GM23338 (cell line): ENCODE measurements at regions not wholly inside any gene's neighbourhood (a gene's known extent, or its start where the extent isn't known, plus 50 kb on each side); places are given as distances from the start of the nearest gene placed in this dataset.

Source experiments
- ATAC-seq: fragments of 200-7000 bp; cut with Tn5 transposase; 3 replicates; pipeline ENCODE4 v1.9.1; 2020
- DNase-seq: peaks from one replicate; pipeline ENCODE4 v3.0.0-alpha.2; 2015; ENCODE audit warnings: low spot score
- H2AFZ ChIP-seq: fragments of 200-600 bp; sonication (generic); 2 replicates; pipeline ENCODE4 v1.8.0; 2016; ENCODE audit warnings: antibody characterized with exemption, mild to moderate bottlenecking, moderate library complexity
- H3F3A ChIP-seq: fragments of 200-600 bp; sonication (generic); replicated peaks from 2 replicates; pipeline ENCODE4 v1.8.0; 2017; ENCODE audit warnings: antibody characterized with exemption, mixed run types, low read depth
- H3K27ac ChIP-seq: fragments of 200-600 bp; sonication (generic); 2 replicates; pipeline ENCODE4 v1.6.1; 2016; ENCODE audit warnings: low read depth
- H3K27me3 ChIP-seq: fragments of 200-600 bp; sonication (generic); 2 replicates; pipeline ENCODE4 v1.8.0; 2016; ENCODE audit warnings: mild to moderate bottlenecking, mixed run types, moderate library complexity; ENCODE audit not compliant: insufficient read depth
- H3K36me3 ChIP-seq: fragments of 200-600 bp; sonication (generic); 2 replicates; pipeline ENCODE4 v1.8.0; 2016; ENCODE audit warnings: mild to moderate bottlenecking; ENCODE audit not compliant: insufficient read depth
- H3K4me1 ChIP-seq: fragments of 200-600 bp; sonication (generic); 2 replicates; pipeline ENCODE4 v1.8.0; 2016; ENCODE audit warnings: mild to moderate bottlenecking, moderate library complexity; ENCODE audit not compliant: insufficient read depth
- H3K4me2 ChIP-seq: fragments of 200-600 bp; sonication (generic); 2 replicates; pipeline ENCODE4 v1.7.1; 2017; ENCODE audit warnings: mixed run types
- H3K4me3 ChIP-seq: fragments of 200-600 bp; sonication (generic); 2 replicates; pipeline ENCODE4 v1.6.1; 2016; ENCODE audit warnings: mixed run types
- H3K79me2 ChIP-seq: fragments of 200-600 bp; sonication (generic); replicated peaks from 2 replicates; pipeline ENCODE4 v1.8.0; 2017; ENCODE audit warnings: mild to moderate bottlenecking; ENCODE audit not compliant: insufficient read depth
- H3K9me2 ChIP-seq: fragments of 200-600 bp; sonication (generic); 2 replicates; pipeline ENCODE4 v1.8.0; 2017; ENCODE audit not compliant: insufficient read depth
- H4K20me1 ChIP-seq: fragments of 200-600 bp; sonication (generic); replicated peaks from 2 replicates; pipeline ENCODE4 v1.8.0; 2017; ENCODE audit warnings: mild to moderate bottlenecking; ENCODE audit not compliant: insufficient read depth
- H3K27ac Mint-ChIP-seq: 2 replicates; pipeline ENCODE4 v1.8.0; 2020; ENCODE audit warnings: inconsistent platforms, mild to moderate bottlenecking, moderate library complexity, mixed read lengths
- H3K27me3 Mint-ChIP-seq: 3 replicates; pipeline ENCODE4 v1.8.0; 2022; ENCODE audit warnings: low read depth, mild to moderate bottlenecking, moderate library complexity, mixed read lengths, inconsistent platforms; ENCODE audit not compliant: insufficient read depth, poor library complexity
- H3K36me3 Mint-ChIP-seq: 3 replicates; pipeline ENCODE4 v1.8.0; 2021; ENCODE audit warnings: low read depth, mild to moderate bottlenecking, inconsistent platforms, moderate library complexity, mixed read lengths
- H3K4me1 Mint-ChIP-seq: 3 replicates; pipeline ENCODE4 v1.8.0; 2020; ENCODE audit warnings: mild to moderate bottlenecking, inconsistent platforms, mixed read lengths
- H3K4me3 Mint-ChIP-seq: 3 replicates; pipeline ENCODE4 v1.8.0; 2021; ENCODE audit warnings: moderate library complexity, mild to moderate bottlenecking, inconsistent platforms, mixed read lengths
- H3K9me3 Mint-ChIP-seq: 3 replicates; pipeline ENCODE4 v1.8.0; 2020; ENCODE audit warnings: moderate library complexity, mild to moderate bottlenecking, inconsistent platforms, mixed read lengths
- CREB1 ChIP-seq: fragments of 250-450 bp; sonication (Bioruptor Pico); IDR thresholded peaks from 2 replicates; pipeline ENCODE4 v1.5.0; 2020; ENCODE audit warnings: low read depth, mild to moderate bottlenecking, moderate library complexity
- EZH2 ChIP-seq: fragments of 200-600 bp; sonication (generic); IDR thresholded peaks from one replicate; pipeline ENCODE4 v1.8.0; 2017; ENCODE audit warnings: antibody characterized with exemption, mild to moderate bottlenecking, low read depth; ENCODE audit not compliant: unreplicated experiment
- EZH2phosphoT487 ChIP-seq: fragments of 200-600 bp; sonication (generic); IDR thresholded peaks from one replicate; pipeline ENCODE4 v1.8.1; 2018; ENCODE audit warnings: antibody characterized with exemption; ENCODE audit not compliant: unreplicated experiment
- JUNB ChIP-seq: IDR thresholded peaks from one replicate; pipeline ENCODE4 v1.6.1; 2016; ENCODE audit warnings: antibody characterized with exemption; ENCODE audit not compliant: unreplicated experiment
- NANOG ChIP-seq: IDR thresholded peaks from 2 replicates; pipeline ENCODE4 v1.6.1; 2016; ENCODE audit warnings: antibody characterized with exemption, borderline replicate concordance
- POLR2AphosphoS5 ChIP-seq: IDR thresholded peaks from 2 replicates; pipeline ENCODE4 v1.6.1; 2016; ENCODE audit warnings: antibody characterized with exemption, low read depth
- STAT1 ChIP-seq: IDR thresholded peaks from one replicate; pipeline ENCODE4 v1.6.1; 2016; ENCODE audit warnings: antibody characterized with exemption; ENCODE audit not compliant: unreplicated experiment
- ZNF114 ChIP-seq: fragments of 250-450 bp; sonication (Bioruptor Pico); IDR thresholded peaks from 2 replicates; pipeline ENCODE4 v1.5.0; 2020; ENCODE audit warnings: mild to moderate bottlenecking, moderate library complexity
- ZNF331 ChIP-seq: fragments of 250-450 bp; sonication (Bioruptor Pico); IDR thresholded peaks from 2 replicates; pipeline ENCODE4 v1.5.0; 2020; ENCODE audit warnings: low read depth, mild to moderate bottlenecking, moderate library complexity
- TF ChIP-seq, protein P1 (sequence below): fragments of 250-450 bp; sonication (Bioruptor Pico); IDR thresholded peaks from 2 replicates; pipeline ENCODE4 v1.5.0; 2020; ENCODE audit warnings: mild to moderate bottlenecking, moderate library complexity
- TF ChIP-seq, protein P2 (sequence below): IDR thresholded peaks from 2 replicates; pipeline ENCODE4 v1.6.1; 2016; ENCODE audit warnings: antibody characterized with exemption
- TF ChIP-seq, protein P3 (sequence below): IDR thresholded peaks from one replicate; pipeline ENCODE4 v1.6.1; 2018; ENCODE audit warnings: antibody characterized with exemption; ENCODE audit not compliant: unreplicated experiment
- TF ChIP-seq, protein P4 (sequence below), 2 experiments: fragments of 200-600 bp in 1 of 2; sonication (generic) in 1 of 2; conservative IDR thresholded peaks; 2 replicates each; pipeline versions ENCODE4 v1.5.1 to v1.6.1; 2016 to 2017; ENCODE audit warnings: antibody characterized with exemption in 2 of 2, low read depth in 2 of 2, mild to moderate bottlenecking in 2 of 2, moderate library complexity in 1 of 2

DNA sequence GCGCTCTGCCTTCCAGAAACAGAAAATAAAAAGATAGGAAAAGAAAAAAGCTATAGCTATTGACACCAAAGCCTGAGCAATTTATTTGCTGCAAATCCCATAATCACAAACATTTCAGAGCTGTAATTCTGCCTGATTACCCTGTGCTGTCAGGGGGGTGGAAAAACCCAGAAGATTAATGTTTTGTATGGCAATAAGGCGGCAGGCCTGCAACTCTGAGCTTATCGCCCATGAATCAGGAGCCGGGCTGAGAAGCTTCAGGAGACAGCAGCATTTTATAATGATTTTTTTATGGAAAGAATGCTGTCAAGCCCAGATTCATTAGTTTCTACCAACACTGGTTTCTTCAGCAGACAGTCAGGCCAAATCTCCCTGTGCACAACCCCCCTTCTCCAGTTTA is 82.6 kb upstream of the TMEM164 start:
- TF ChIP-seq EZH2phosphoT487 (no peak), JUNB (no peak), CREB1 (CRISPR knock-in tag) (no peak), ZNF331 (no peak), STAT1 (no peak), ZNF114 (no peak), POLR2AphosphoS5 (no peak), NANOG (no peak), EZH2 (no peak)
- TF ChIP-seq, protein P1, sequence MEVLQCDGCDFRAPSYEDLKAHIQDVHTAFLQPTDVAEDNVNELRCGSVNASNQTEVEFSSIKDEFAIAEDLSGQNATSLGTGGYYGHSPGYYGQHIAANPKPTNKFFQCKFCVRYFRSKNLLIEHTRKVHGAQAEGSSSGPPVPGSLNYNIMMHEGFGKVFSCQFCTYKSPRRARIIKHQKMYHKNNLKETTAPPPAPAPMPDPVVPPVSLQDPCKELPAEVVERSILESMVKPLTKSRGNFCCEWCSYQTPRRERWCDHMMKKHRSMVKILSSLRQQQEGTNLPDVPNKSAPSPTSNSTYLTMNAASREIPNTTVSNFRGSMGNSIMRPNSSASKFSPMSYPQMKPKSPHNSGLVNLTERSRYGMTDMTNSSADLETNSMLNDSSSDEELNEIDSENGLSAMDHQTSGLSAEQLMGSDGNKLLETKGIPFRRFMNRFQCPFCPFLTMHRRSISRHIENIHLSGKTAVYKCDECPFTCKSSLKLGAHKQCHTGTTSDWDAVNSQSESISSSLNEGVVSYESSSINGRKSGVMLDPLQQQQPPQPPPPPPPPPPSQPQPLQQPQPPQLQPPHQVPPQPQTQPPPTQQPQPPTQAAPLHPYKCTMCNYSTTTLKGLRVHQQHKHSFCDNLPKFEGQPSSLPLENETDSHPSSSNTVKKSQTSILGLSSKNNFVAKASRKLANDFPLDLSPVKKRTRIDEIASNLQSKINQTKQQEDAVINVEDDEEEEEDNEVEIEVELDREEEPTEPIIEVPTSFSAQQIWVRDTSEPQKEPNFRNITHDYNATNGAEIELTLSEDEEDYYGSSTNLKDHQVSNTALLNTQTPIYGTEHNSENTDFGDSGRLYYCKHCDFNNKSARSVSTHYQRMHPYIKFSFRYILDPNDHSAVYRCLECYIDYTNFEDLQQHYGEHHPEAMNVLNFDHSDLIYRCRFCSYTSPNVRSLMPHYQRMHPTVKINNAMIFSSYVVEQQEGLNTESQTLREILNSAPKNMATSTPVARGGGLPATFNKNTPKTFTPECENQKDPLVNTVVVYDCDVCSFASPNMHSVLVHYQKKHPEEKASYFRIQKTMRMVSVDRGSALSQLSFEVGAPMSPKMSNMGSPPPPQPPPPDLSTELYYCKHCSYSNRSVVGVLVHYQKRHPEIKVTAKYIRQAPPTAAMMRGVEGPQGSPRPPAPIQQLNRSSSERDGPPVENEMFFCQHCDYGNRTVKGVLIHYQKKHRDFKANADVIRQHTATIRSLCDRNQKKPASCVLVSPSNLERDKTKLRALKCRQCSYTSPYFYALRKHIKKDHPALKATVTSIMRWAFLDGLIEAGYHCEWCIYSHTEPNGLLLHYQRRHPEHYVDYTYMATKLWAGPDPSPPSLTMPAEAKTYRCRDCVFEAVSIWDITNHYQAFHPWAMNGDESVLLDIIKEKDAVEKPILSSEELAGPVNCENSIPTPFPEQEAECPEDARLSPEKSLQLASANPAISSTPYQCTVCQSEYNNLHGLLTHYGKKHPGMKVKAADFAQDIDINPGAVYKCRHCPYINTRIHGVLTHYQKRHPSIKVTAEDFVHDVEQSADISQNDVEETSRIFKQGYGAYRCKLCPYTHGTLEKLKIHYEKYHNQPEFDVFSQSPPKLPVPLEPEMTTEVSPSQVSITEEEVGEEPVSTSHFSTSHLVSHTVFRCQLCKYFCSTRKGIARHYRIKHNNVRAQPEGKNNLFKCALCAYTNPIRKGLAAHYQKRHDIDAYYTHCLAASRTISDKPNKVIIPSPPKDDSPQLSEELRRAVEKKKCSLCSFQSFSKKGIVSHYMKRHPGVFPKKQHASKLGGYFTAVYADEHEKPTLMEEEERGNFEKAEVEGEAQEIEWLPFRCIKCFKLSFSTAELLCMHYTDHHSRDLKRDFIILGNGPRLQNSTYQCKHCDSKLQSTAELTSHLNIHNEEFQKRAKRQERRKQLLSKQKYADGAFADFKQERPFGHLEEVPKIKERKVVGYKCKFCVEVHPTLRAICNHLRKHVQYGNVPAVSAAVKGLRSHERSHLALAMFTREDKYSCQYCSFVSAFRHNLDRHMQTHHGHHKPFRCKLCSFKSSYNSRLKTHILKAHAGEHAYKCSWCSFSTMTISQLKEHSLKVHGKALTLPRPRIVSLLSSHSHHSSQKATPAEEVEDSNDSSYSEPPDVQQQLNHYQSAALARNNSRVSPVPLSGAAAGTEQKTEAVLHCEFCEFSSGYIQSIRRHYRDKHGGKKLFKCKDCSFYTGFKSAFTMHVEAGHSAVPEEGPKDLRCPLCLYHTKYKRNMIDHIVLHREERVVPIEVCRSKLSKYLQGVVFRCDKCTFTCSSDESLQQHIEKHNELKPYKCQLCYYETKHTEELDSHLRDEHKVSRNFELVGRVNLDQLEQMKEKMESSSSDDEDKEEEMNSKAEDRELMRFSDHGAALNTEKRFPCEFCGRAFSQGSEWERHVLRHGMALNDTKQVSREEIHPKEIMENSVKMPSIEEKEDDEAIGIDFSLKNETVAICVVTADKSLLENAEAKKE (CRISPR knock-in tag), result no peak
- TF ChIP-seq, protein P2, sequence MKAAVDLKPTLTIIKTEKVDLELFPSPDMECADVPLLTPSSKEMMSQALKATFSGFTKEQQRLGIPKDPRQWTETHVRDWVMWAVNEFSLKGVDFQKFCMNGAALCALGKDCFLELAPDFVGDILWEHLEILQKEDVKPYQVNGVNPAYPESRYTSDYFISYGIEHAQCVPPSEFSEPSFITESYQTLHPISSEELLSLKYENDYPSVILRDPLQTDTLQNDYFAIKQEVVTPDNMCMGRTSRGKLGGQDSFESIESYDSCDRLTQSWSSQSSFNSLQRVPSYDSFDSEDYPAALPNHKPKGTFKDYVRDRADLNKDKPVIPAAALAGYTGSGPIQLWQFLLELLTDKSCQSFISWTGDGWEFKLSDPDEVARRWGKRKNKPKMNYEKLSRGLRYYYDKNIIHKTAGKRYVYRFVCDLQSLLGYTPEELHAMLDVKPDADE, result no peak
- TF ChIP-seq, protein P3, sequence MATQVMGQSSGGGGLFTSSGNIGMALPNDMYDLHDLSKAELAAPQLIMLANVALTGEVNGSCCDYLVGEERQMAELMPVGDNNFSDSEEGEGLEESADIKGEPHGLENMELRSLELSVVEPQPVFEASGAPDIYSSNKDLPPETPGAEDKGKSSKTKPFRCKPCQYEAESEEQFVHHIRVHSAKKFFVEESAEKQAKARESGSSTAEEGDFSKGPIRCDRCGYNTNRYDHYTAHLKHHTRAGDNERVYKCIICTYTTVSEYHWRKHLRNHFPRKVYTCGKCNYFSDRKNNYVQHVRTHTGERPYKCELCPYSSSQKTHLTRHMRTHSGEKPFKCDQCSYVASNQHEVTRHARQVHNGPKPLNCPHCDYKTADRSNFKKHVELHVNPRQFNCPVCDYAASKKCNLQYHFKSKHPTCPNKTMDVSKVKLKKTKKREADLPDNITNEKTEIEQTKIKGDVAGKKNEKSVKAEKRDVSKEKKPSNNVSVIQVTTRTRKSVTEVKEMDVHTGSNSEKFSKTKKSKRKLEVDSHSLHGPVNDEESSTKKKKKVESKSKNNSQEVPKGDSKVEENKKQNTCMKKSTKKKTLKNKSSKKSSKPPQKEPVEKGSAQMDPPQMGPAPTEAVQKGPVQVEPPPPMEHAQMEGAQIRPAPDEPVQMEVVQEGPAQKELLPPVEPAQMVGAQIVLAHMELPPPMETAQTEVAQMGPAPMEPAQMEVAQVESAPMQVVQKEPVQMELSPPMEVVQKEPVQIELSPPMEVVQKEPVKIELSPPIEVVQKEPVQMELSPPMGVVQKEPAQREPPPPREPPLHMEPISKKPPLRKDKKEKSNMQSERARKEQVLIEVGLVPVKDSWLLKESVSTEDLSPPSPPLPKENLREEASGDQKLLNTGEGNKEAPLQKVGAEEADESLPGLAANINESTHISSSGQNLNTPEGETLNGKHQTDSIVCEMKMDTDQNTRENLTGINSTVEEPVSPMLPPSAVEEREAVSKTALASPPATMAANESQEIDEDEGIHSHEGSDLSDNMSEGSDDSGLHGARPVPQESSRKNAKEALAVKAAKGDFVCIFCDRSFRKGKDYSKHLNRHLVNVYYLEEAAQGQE, result no peak
- TF ChIP-seq, protein P4, sequence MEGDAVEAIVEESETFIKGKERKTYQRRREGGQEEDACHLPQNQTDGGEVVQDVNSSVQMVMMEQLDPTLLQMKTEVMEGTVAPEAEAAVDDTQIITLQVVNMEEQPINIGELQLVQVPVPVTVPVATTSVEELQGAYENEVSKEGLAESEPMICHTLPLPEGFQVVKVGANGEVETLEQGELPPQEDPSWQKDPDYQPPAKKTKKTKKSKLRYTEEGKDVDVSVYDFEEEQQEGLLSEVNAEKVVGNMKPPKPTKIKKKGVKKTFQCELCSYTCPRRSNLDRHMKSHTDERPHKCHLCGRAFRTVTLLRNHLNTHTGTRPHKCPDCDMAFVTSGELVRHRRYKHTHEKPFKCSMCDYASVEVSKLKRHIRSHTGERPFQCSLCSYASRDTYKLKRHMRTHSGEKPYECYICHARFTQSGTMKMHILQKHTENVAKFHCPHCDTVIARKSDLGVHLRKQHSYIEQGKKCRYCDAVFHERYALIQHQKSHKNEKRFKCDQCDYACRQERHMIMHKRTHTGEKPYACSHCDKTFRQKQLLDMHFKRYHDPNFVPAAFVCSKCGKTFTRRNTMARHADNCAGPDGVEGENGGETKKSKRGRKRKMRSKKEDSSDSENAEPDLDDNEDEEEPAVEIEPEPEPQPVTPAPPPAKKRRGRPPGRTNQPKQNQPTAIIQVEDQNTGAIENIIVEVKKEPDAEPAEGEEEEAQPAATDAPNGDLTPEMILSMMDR (conservative IDR thresholded peaks at IDR 0.05; ENCODE audit: low read depth in 2 of 2), result no peak
- H3K27me3 Mint-ChIP-seq, result no peaks in the 10 kb centered on the region
- H3K27ac Mint-ChIP-seq, result no peak overlapping the region

More for the DNA sequence above, 82.6 kb upstream of the TMEM164 start:
- H3K4me3 Mint-ChIP-seq, result no peak overlapping the region
- Histone ChIP-seq H3F3A (no peaks in the 10 kb centered on the region), H3K27me3 (no peaks in the 10 kb centered on the region), H3K79me2 (no peaks in the 10 kb centered on the region), H3K4me2 (no peak overlapping the region), H3K36me3 (no peaks in the 10 kb centered on the region), H3K27ac (no peak overlapping the region), H3K4me1 (no peaks in the 10 kb centered on the region), H3K9me2 (no peaks in the 10 kb centered on the region), H4K20me1 (no peaks in the 10 kb centered on the region), H2AFZ (no peak overlapping the region), H3K4me3 (no peak overlapping the region)
- H3K9me3 Mint-ChIP-seq, result no peaks in the 10 kb centered on the region; the same call in 2 of the 3 replicates
- ATAC-seq (no peak), DNase-seq (no peak)
- no peaks in the 10 kb centered on the region for H3K36me3 Mint-ChIP-seq
- no peaks in the 10 kb centered on the region for H3K4me1 Mint-ChIP-seq
